ENCODE measurements at regions not wholly inside any gene's neighbourhood (a gene's known extent, or its start where the extent isn't known, plus 50 kb on each side); places are given as distances from the start of the nearest gene placed in this dataset.

- TF ChIP-seq POLR2AphosphoS5 (IDR thresholded peaks at IDR 0.05; ENCODE audit: low read depth, low read length) = no peak
- TF ChIP-seq TAF1 (IDR thresholded peaks at IDR 0.05; ENCODE audit: borderline replicate concordance, low read depth, low read length) = no peak
Measured at GRCh38 chr3:70476174-70476573, 163.7 kb upstream of the MDFIC2 start.
